ENCODE measurements at regions not wholly inside any gene's neighbourhood (a gene's known extent, or its start where the extent isn't known, plus 50 kb on each side); places are given as distances from the start of the nearest gene placed in this dataset.

GRCh38 chr16:80100846-80101451 is 439.8 kb upstream of the DYNLRB2 start:
- TF ChIP-seq, protein P1, sequence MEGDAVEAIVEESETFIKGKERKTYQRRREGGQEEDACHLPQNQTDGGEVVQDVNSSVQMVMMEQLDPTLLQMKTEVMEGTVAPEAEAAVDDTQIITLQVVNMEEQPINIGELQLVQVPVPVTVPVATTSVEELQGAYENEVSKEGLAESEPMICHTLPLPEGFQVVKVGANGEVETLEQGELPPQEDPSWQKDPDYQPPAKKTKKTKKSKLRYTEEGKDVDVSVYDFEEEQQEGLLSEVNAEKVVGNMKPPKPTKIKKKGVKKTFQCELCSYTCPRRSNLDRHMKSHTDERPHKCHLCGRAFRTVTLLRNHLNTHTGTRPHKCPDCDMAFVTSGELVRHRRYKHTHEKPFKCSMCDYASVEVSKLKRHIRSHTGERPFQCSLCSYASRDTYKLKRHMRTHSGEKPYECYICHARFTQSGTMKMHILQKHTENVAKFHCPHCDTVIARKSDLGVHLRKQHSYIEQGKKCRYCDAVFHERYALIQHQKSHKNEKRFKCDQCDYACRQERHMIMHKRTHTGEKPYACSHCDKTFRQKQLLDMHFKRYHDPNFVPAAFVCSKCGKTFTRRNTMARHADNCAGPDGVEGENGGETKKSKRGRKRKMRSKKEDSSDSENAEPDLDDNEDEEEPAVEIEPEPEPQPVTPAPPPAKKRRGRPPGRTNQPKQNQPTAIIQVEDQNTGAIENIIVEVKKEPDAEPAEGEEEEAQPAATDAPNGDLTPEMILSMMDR (IDR thresholded peaks at IDR 0.05) = no peak
- no peak for TF ChIP-seq EZH2 (IDR thresholded peaks at IDR 0.05; ENCODE audit: borderline replicate concordance, insufficient read depth, low read depth, low read length, poor library complexity, severe bottlenecking)
